ENCODE measurements at regions not wholly inside any gene's neighbourhood (a gene's known extent, or its start where the extent isn't known, plus 50 kb on each side); places are given as distances from the start of the nearest gene placed in this dataset.

GRCh38 chr16:89038811-89039735, 54.6 kb upstream of the ACSF3 start:
- no peak overlapping the region for H3K27ac ChIP-seq
- no peak for TF ChIP-seq CTCF (IDR thresholded peaks at IDR 0.05; ENCODE audit: low read depth, low read length, missing control alignments)
- no peak overlapping the region for H3K4me3 ChIP-seq (ENCODE audit: low read depth, low read length)
- peaks cover 5% of the 10 kb centered on the region for H3K27me3 ChIP-seq (replicated peaks)
- H3K36me3 ChIP-seq (replicated peaks) = no peaks in the 10 kb centered on the region
- no peak for DNase-seq
- in situ Hi-C loops (cut with HindIII; ENCODE audit: low pct_ligation_motif_present, low sequenced_read_pairs) = no loop called here

- Histone ChIP-seq H3K4me3 (ENCODE audit: low read depth, low read length) (no peak overlapping the region), H3K27me3 (replicated peaks) (peaks cover 5% of the 10 kb centered on the region), H3K36me3 (replicated peaks) (no peaks in the 10 kb centered on the region), H3K27ac (no peak overlapping the region)
- in situ Hi-C loops (cut with HindIII; ENCODE audit: low pct_ligation_motif_present, low sequenced_read_pairs) = no loop called here
- DNase-seq = no peak
- TF ChIP-seq CTCF (IDR thresholded peaks at IDR 0.05; ENCODE audit: low read depth, low read length, missing control alignments) = no peak
Measured at GRCh38 chr16:89039756-89040155, 53.9 kb upstream of the ACSF3 start.

- TF ChIP-seq CTCF (IDR thresholded peaks at IDR 0.05; ENCODE audit: low read depth, low read length, missing control alignments) = no peak
- in situ Hi-C loops (cut with HindIII; ENCODE audit: low pct_ligation_motif_present, low sequenced_read_pairs) = no loop called here
- no peak for DNase-seq
- Histone ChIP-seq H3K27me3 (replicated peaks) (peaks cover 5% of the 10 kb centered on the region), H3K4me3 (ENCODE audit: low read depth, low read length) (no peak overlapping the region), H3K27ac (no peak overlapping the region), H3K36me3 (replicated peaks) (no peaks in the 10 kb centered on the region)
Measured at GRCh38 chr16:89040391-89040790, 53.3 kb upstream of the ACSF3 start.

GRCh38 chr16:89040861-89041570, 52.6 kb upstream of the ACSF3 start:
- H3K27me3 ChIP-seq (replicated peaks) = peaks cover 5% of the 10 kb centered on the region
- H3K36me3 ChIP-seq (replicated peaks) = no peaks in the 10 kb centered on the region
- no peak for TF ChIP-seq CTCF (IDR thresholded peaks at IDR 0.05; ENCODE audit: low read depth, low read length, missing control alignments)
- H3K27ac ChIP-seq = no peak overlapping the region
- in situ Hi-C loops (cut with HindIII; ENCODE audit: low pct_ligation_motif_present, low sequenced_read_pairs) = no loop called here
- no peak overlapping the region for H3K4me3 ChIP-seq (ENCODE audit: low read depth, low read length)
- no peak for DNase-seq

- H3K27ac ChIP-seq = no peak overlapping the region
- no peak for DNase-seq
- in situ Hi-C loops (cut with HindIII; ENCODE audit: low pct_ligation_motif_present, low sequenced_read_pairs) = no loop called here
- no peak overlapping the region for H3K4me3 ChIP-seq (ENCODE audit: low read depth, low read length)
- no peaks in the 10 kb centered on the region for H3K36me3 ChIP-seq (replicated peaks)
- peaks cover 5% of the 10 kb centered on the region for H3K27me3 ChIP-seq (replicated peaks)
- TF ChIP-seq CTCF (IDR thresholded peaks at IDR 0.05; ENCODE audit: low read depth, low read length, missing control alignments) = no peak
Measured at GRCh38 chr16:89041571-89042481, 51.8 kb upstream of the ACSF3 start.

Data from brain microvascular endothelial cell (primary cell).